H9 (cell line): ENCODE measurements at regions not wholly inside any gene's neighbourhood (a gene's known extent, or its start where the extent isn't known, plus 50 kb on each side); places are given as distances from the start of the nearest gene placed in this dataset.

Experiments used
- DNase-seq: peaks from one replicate; pipeline ENCODE4 v3.0.0-alpha.2; 2017
- H2AFZ ChIP-seq: one replicate; pipeline ENCODE4 v1.6.1; 2013; ENCODE audit warnings: mild to moderate bottlenecking, low read length, control low read depth, moderate library complexity
- H2AK5ac ChIP-seq: 2 replicates; pipeline ENCODE4 v1.6.1; 2013; ENCODE audit warnings: low read length, control low read depth, mixed read lengths; ENCODE audit not compliant: insufficient read length
- H2BK120ac ChIP-seq: one replicate; pipeline ENCODE4 v1.6.1; 2013; ENCODE audit warnings: low read depth, mild to moderate bottlenecking, low read length, control low read depth, inconsistent platforms; ENCODE audit not compliant: poor library complexity, severe bottlenecking
- H2BK12ac ChIP-seq: 2 replicates; pipeline ENCODE4 v1.6.1; 2013; ENCODE audit warnings: low read length, control low read depth, mixed read lengths, low read depth; ENCODE audit not compliant: insufficient read length
- H2BK15ac ChIP-seq: 2 replicates; pipeline ENCODE4 v1.6.1; 2013; ENCODE audit warnings: low read depth, low read length, control low read depth
- H2BK20ac ChIP-seq: one replicate; pipeline ENCODE4 v1.6.1; 2013; ENCODE audit warnings: low read depth, mild to moderate bottlenecking, low read length, control low read depth, inconsistent platforms; ENCODE audit not compliant: poor library complexity, severe bottlenecking
- H2BK5ac ChIP-seq: 2 replicates; pipeline ENCODE4 v1.6.1; 2013; ENCODE audit warnings: low read length, control low read depth, mixed read lengths; ENCODE audit not compliant: insufficient read length
- H3K14ac ChIP-seq: 2 replicates; pipeline ENCODE4 v1.6.1; 2013; ENCODE audit warnings: low read length, control low read depth; ENCODE audit not compliant: insufficient read depth
- H3K18ac ChIP-seq: 2 replicates; pipeline ENCODE4 v1.6.1; 2013; ENCODE audit warnings: low read depth, mild to moderate bottlenecking, mixed read lengths, low read length, control low read depth; ENCODE audit not compliant: insufficient read length
- H3K23ac ChIP-seq: 2 replicates; pipeline ENCODE4 v1.6.1; 2013; ENCODE audit warnings: low read length, control low read depth, mixed read lengths, low read depth; ENCODE audit not compliant: insufficient read length
- H3K23me2 ChIP-seq: 2 replicates; pipeline ENCODE4 v1.6.1; 2013; ENCODE audit warnings: low read depth, mild to moderate bottlenecking, mixed read lengths, low read length, control low read depth; ENCODE audit not compliant: insufficient read length, poor library complexity, severe bottlenecking
- H3K27ac ChIP-seq: 2 replicates; pipeline ENCODE4 v1.5.1; 2013; ENCODE audit warnings: low read length, control low read depth, mixed read lengths, low read depth; ENCODE audit not compliant: insufficient read length
- H3K27me3 ChIP-seq: 2 replicates; pipeline ENCODE4 v1.6.1; 2013; ENCODE audit warnings: low read length, control low read depth, inconsistent platforms; ENCODE audit not compliant: insufficient read depth
- H3K4ac ChIP-seq: 2 replicates; pipeline ENCODE4 v1.6.1; 2013; ENCODE audit warnings: low read depth, mild to moderate bottlenecking, control low read depth, inconsistent platforms, low read length, moderate library complexity
- H3K4me1 ChIP-seq: 2 replicates; pipeline ENCODE4 v1.6.1; 2013; ENCODE audit warnings: low read length, control low read depth, inconsistent platforms; ENCODE audit not compliant: insufficient read depth
- H3K4me2 ChIP-seq: 2 replicates; pipeline ENCODE4 v1.6.1; 2013; ENCODE audit warnings: low read length, control low read depth, mixed read lengths; ENCODE audit not compliant: insufficient read length, insufficient read depth
- H3K56ac ChIP-seq: 2 replicates; pipeline ENCODE4 v1.6.1; 2013; ENCODE audit warnings: low read depth, mild to moderate bottlenecking, mixed read lengths, low read length, control low read depth; ENCODE audit not compliant: insufficient read length
- H3K79me1 ChIP-seq: 2 replicates; pipeline ENCODE4 v1.6.1; 2013; ENCODE audit warnings: low read depth, mild to moderate bottlenecking, moderate library complexity, low read length, control low read depth, inconsistent platforms; ENCODE audit not compliant: insufficient read depth, poor library complexity, severe bottlenecking
- H3K79me2 ChIP-seq: 2 replicates; pipeline ENCODE4 v1.6.1; 2013; ENCODE audit warnings: low read length, control low read depth, inconsistent platforms; ENCODE audit not compliant: insufficient read depth
- H3K9ac ChIP-seq: 2 replicates; pipeline ENCODE4 v1.6.1; 2013; ENCODE audit warnings: low read length, control low read depth, mixed read lengths; ENCODE audit not compliant: insufficient read length; ENCODE audit errors: extremely low read depth
- H3K9me3 ChIP-seq: one replicate; pipeline ENCODE4 v1.6.1; 2013; ENCODE audit warnings: low read depth, low read length, inconsistent platforms; ENCODE audit not compliant: control insufficient read depth
- H3T11ph ChIP-seq: one replicate; pipeline ENCODE4 v1.6.1; 2013; ENCODE audit warnings: mild to moderate bottlenecking, low read length, control low read depth, inconsistent platforms
- H4K20me1 ChIP-seq: one replicate; pipeline ENCODE4 v1.6.1; 2013; ENCODE audit not compliant: control insufficient read depth, insufficient read length, insufficient read depth
- H4K5ac ChIP-seq: 2 replicates; pipeline ENCODE4 v1.6.1; 2013; ENCODE audit warnings: low read depth, mild to moderate bottlenecking, mixed read lengths, low read length, control low read depth; ENCODE audit not compliant: insufficient read length
- H4K8ac ChIP-seq: replicated peaks from 2 replicates; pipeline ENCODE4 v1.6.1; 2013; ENCODE audit warnings: low read length, control low read depth, mixed read lengths, low read depth; ENCODE audit not compliant: insufficient read length
- H4K91ac ChIP-seq: 2 replicates; pipeline ENCODE4 v1.6.1; 2013; ENCODE audit warnings: low read depth, mild to moderate bottlenecking, moderate library complexity, mixed read lengths, low read length, control low read depth; ENCODE audit not compliant: insufficient read length
- H3K27ac Mint-ChIP-seq, 3 experiments: 2 replicates in 2 of 3; 3 replicates in 1 of 3; pipeline ENCODE4 v1.8.0; 2020 to 2021; ENCODE audit warnings: mixed read lengths in 3 of 3, mild to moderate bottlenecking in 1 of 3, moderate library complexity in 1 of 3
- H3K27me3 Mint-ChIP-seq: 2 replicates; pipeline ENCODE4 v1.8.0; 2021; ENCODE audit warnings: low read depth, mild to moderate bottlenecking, moderate library complexity, mixed read lengths
- H3K36me3 Mint-ChIP-seq, 3 experiments: 2 replicates in 2 of 3; 3 replicates in 1 of 3; pipeline ENCODE4 v1.8.0; 2020 to 2021; ENCODE audit warnings: low read depth in 3 of 3, mixed read lengths in 3 of 3; ENCODE audit not compliant: insufficient read depth in 1 of 3
- H3K4me1 Mint-ChIP-seq, 2 experiments: 2 replicates each; pipeline ENCODE4 v1.8.0; 2020; ENCODE audit warnings: mixed read lengths in 2 of 2
- H3K4me3 Mint-ChIP-seq, 2 experiments: 2 replicates in 1 of 2; 3 replicates in 1 of 2; pipeline ENCODE4 v1.8.0; 2020 to 2021; ENCODE audit warnings: mild to moderate bottlenecking in 2 of 2, mixed read lengths in 2 of 2, moderate library complexity in 1 of 2
- H3K9me3 Mint-ChIP-seq, 2 experiments: 2 replicates in 1 of 2; 3 replicates in 1 of 2; pipeline ENCODE4 v1.8.0; 2020; ENCODE audit warnings: mild to moderate bottlenecking in 2 of 2, mixed read lengths in 2 of 2, moderate library complexity in 1 of 2
- TF ChIP-seq, protein P1 (sequence below): fragments of 200-600 bp; sonication (generic); conservative IDR thresholded peaks from 3 replicates; pipeline ENCODE4 v1.8.0; 2021; ENCODE audit warnings: antibody characterized with exemption, mild to moderate bottlenecking

DNA sequence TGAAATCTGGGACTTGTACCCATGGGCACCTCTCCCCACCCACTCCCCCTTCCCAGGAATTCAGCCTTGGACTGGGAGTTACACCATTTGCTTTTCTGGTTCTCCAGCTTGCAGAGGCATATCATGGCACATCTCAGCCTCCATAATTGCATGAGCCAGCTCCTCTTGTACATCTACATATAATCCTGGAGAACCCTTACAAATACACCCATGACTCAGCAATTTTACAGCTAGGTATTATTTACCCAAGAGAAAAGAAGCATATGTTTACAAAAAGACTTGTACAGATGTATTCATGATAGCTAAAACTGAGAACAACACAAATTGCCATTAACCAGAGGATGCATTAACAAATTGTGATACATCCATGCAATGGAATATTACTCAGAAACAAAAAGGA lies 58.4 kb downstream of the RPLP1 start:
- Histone ChIP-seq H3K14ac (no peak overlapping the region), H3T11ph (no peak overlapping the region), H2AK5ac (no peak overlapping the region), H3K23ac (no peak overlapping the region), H3K56ac (no peak overlapping the region), H3K79me2 (no peaks in the 10 kb centered on the region), H3K27ac (no peak overlapping the region), H3K23me2 (no peaks in the 10 kb centered on the region), H3K79me1 (no peaks in the 10 kb centered on the region), H4K91ac (no peak overlapping the region), H4K5ac (no peak overlapping the region), H2BK120ac (no peak overlapping the region), H4K20me1 (no peaks in the 10 kb centered on the region), H3K9ac (no peak overlapping the region), H3K27me3 (no peaks in the 10 kb centered on the region), H2AFZ (no peak overlapping the region), H3K9me3 (no peaks in the 10 kb centered on the region), H3K4ac (no peak overlapping the region), H3K4me1 (no peaks in the 10 kb centered on the region), H4K8ac (no peak overlapping the region), H2BK12ac (no peak overlapping the region), H3K18ac (no peak overlapping the region), H2BK20ac (no peak overlapping the region), H2BK5ac (no peak overlapping the region), H3K4me2 (no peak overlapping the region), H2BK15ac (no peak overlapping the region)
- TF ChIP-seq, protein P1, sequence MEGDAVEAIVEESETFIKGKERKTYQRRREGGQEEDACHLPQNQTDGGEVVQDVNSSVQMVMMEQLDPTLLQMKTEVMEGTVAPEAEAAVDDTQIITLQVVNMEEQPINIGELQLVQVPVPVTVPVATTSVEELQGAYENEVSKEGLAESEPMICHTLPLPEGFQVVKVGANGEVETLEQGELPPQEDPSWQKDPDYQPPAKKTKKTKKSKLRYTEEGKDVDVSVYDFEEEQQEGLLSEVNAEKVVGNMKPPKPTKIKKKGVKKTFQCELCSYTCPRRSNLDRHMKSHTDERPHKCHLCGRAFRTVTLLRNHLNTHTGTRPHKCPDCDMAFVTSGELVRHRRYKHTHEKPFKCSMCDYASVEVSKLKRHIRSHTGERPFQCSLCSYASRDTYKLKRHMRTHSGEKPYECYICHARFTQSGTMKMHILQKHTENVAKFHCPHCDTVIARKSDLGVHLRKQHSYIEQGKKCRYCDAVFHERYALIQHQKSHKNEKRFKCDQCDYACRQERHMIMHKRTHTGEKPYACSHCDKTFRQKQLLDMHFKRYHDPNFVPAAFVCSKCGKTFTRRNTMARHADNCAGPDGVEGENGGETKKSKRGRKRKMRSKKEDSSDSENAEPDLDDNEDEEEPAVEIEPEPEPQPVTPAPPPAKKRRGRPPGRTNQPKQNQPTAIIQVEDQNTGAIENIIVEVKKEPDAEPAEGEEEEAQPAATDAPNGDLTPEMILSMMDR = no peak
- peaks cover 0 to 6% (median 0%) of the 10 kb centered on the region in 3 experiments; a peak in 3 of 7 replicates for H3K36me3 Mint-ChIP-seq
- no peak overlapping the region for H3K4me3 Mint-ChIP-seq
- H3K27ac Mint-ChIP-seq = no peak overlapping the region
- DNase-seq = no peak
- peaks cover 4 to 5% of the 10 kb centered on the region in 2 experiments; a peak in 3 of 5 replicates for H3K9me3 Mint-ChIP-seq
- H3K27me3 Mint-ChIP-seq = no peaks in the 10 kb centered on the region; the same call in 1 of the 2 replicates
- H3K4me1 Mint-ChIP-seq = no peaks in the 10 kb centered on the region
